ENCODE measurements at regions not wholly inside any gene's neighbourhood (a gene's known extent, or its start where the extent isn't known, plus 50 kb on each side); places are given as distances from the start of the nearest gene placed in this dataset.
A peak's percentile ranks its signal among the peaks of the same experiment; 100 is the strongest.

DNA sequence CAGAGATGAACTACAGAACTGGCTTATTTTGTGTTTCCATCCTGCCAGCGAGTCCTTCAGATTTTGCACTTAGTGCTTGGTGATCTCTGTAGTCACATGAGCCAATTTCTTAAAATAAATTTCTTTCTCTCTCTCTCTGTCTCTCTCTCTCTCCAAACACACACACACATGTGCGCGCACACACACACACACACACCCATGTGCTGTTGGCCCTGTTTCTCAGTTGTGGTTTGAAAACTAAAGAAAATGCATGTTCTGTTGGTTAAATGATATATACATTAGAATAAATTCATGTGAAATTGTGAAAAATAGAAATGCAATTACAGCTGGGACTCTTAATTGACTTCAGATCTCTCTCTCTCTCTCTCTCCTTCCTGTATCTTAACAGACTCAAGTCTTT lies 399.3 kb downstream of the FAT4 start:
- Histone ChIP-seq H3K9me3 (ENCODE audit: insufficient read depth, low read length) (no peaks in the 10 kb centered on the region), H3K9ac (ENCODE audit: insufficient read length, low read depth) (no peak overlapping the region), H3K27me3 (ENCODE audit: insufficient read depth, insufficient read length) (no peaks in the 10 kb centered on the region), H3K4me1 (ENCODE audit: insufficient read depth, insufficient read length) (no peaks in the 10 kb centered on the region), H3K36me3 (ENCODE audit: insufficient read depth, insufficient read length, low read length) (no peaks in the 10 kb centered on the region), H3K4me3 (ENCODE audit: insufficient read length, low read depth) (no peak overlapping the region)
- no peak for DNase-seq (ENCODE audit: low read depth, low spot score)
- TF ChIP-seq SUZ12 (IDR thresholded peaks at IDR 0.05; ENCODE audit: extremely low read depth, insufficient read depth, insufficient read length), result no peak

DNA sequence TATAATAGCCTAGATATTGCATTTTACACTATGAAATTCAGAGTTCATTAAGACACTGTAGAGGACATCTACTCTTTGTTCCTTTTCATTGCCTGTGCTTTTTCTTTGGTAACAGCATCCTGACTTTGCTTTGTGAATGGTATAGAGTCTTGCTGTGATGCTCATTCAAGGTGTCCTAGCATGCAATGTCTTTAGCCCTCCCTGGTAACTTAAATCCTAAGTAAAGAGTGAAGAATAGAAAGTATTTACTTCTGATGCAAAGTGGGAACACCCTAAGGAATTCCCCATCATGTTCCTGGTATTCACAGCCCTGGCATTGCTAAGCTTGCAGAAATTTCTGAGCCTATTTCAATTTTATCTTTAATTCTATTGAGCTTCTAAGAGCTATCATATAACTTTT lies 400.1 kb downstream of the FAT4 start:
- Histone ChIP-seq H3K9ac (ENCODE audit: insufficient read length, low read depth) (no peak overlapping the region), H3K4me1 (ENCODE audit: insufficient read depth, insufficient read length) (no peaks in the 10 kb centered on the region), H3K36me3 (ENCODE audit: insufficient read depth, insufficient read length, low read length) (no peaks in the 10 kb centered on the region), H3K9me3 (ENCODE audit: insufficient read depth, low read length) (no peaks in the 10 kb centered on the region), H3K27me3 (ENCODE audit: insufficient read depth, insufficient read length) (no peaks in the 10 kb centered on the region), H3K4me3 (ENCODE audit: insufficient read length, low read depth) (no peak overlapping the region)
- TF ChIP-seq ZNF274 (IDR thresholded peaks at IDR 0.05; ENCODE audit: low read depth, low read length), result no peak
- TF ChIP-seq YY1 (IDR thresholded peaks at IDR 0.05; ENCODE audit: insufficient read depth, insufficient read length), result no peak
- no peak for TF ChIP-seq SUZ12 (IDR thresholded peaks at IDR 0.05; ENCODE audit: extremely low read depth, insufficient read depth, insufficient read length)
- DNase-seq (ENCODE audit: low read depth, low spot score), result peak; percentile 43

DNA sequence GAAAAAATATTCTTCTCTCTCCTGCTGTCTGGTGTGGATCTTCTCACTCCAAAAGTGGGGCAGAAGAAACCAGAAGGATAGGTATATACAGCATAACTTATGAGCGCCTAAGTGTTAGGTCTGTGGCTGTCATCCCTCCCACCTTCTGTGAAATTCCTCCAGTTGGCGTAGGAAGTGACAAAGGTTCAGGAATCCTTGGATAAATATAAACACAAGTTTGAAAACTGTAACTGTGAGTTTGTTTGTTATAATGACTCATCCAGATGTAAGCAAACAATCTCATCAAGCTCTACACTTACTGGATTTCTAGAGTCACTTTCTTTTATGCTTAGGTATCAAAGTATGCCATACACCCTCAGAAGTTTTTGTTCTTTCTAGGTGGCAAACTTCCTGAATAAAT lies 405.2 kb downstream of the FAT4 start:
- Histone ChIP-seq H3K4me3 (ENCODE audit: insufficient read length, low read depth) (no peak overlapping the region), H3K9ac (ENCODE audit: insufficient read length, low read depth) (no peak overlapping the region), H3K36me3 (ENCODE audit: insufficient read depth, insufficient read length, low read length) (no peaks in the 10 kb centered on the region), H3K27me3 (ENCODE audit: insufficient read depth, insufficient read length) (no peaks in the 10 kb centered on the region), H3K4me1 (ENCODE audit: insufficient read depth, insufficient read length) (no peaks in the 10 kb centered on the region), H3K9me3 (ENCODE audit: insufficient read depth, low read length) (no peaks in the 10 kb centered on the region)
- no peak for DNase-seq (ENCODE audit: low read depth, low spot score)
- TF ChIP-seq ZNF274 (IDR thresholded peaks at IDR 0.05; ENCODE audit: low read depth, low read length), result no peak
- no peak for TF ChIP-seq YY1 (IDR thresholded peaks at IDR 0.05; ENCODE audit: insufficient read depth, insufficient read length)
- no peak for TF ChIP-seq SUZ12 (IDR thresholded peaks at IDR 0.05; ENCODE audit: extremely low read depth, insufficient read depth, insufficient read length)

DNA sequence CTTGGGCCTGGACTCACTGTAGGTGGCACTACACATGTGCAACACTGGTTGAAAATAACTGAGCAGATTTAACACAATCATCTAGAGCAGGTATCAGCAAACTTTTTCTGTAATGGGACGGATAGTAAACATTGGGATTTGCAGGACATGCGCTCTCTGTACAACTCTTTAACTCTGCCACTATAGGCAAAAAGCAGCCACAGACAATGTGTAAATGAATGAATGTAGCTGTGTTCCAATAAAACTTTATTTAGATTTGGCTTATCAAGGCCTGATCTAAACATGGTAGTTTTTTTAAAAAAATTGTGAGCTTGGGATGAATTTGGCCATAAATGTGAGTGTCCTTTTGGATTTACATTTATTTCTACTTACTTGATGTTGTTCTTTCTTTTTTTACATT lies 407.3 kb downstream of the FAT4 start:
- Histone ChIP-seq H3K27me3 (ENCODE audit: insufficient read depth, insufficient read length) (no peaks in the 10 kb centered on the region), H3K36me3 (ENCODE audit: insufficient read depth, insufficient read length, low read length) (no peaks in the 10 kb centered on the region), H3K4me1 (ENCODE audit: insufficient read depth, insufficient read length) (no peaks in the 10 kb centered on the region), H3K9ac (ENCODE audit: insufficient read length, low read depth) (no peak overlapping the region), H3K4me3 (ENCODE audit: insufficient read length, low read depth) (no peak overlapping the region), H3K9me3 (ENCODE audit: insufficient read depth, low read length) (no peaks in the 10 kb centered on the region)
- DNase-seq (ENCODE audit: low read depth, low spot score), result no peak
- no peak for TF ChIP-seq YY1 (IDR thresholded peaks at IDR 0.05; ENCODE audit: insufficient read depth, insufficient read length)
- TF ChIP-seq ZNF274 (IDR thresholded peaks at IDR 0.05; ENCODE audit: low read depth, low read length), result no peak
- TF ChIP-seq SUZ12 (IDR thresholded peaks at IDR 0.05; ENCODE audit: extremely low read depth, insufficient read depth, insufficient read length), result no peak

DNA sequence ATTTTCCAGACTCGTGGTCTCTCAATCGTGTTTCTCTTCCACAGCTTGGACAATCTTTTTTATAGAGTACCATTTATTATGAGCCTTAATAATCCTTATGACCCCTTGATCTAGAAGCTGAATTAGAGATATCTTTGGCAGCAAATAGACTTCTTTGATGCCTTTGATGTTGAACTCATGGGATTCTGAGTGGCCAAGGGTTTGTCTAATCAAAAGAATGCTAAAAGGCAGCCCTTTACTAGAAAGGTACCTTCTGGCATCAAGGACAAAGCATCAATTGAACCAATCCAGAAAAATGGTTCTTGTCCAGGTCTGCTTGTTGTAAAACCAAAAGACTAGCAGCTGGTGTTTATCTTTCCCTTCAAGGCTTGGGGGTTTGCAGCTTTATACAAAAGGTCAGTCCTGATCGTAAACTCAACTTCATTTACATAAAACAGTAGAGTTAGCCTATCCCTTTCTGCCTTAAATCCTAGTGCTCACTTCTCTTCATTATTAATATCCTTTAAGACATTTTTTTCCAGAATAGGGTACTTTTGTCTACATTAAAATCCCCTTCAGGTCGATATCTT lies 411.3 kb downstream of the FAT4 start:
- no peaks in the 10 kb centered on the region for H3K27me3 ChIP-seq (ENCODE audit: insufficient read depth, insufficient read length)
- no peak overlapping the region for H3K9ac ChIP-seq (ENCODE audit: insufficient read length, low read depth)
- peaks cover 3% of the 10 kb centered on the region for H3K4me1 ChIP-seq (ENCODE audit: insufficient read depth, insufficient read length)
- DNase-seq (ENCODE audit: low read depth, low spot score), result no peak
- H3K4me3 ChIP-seq (ENCODE audit: insufficient read length, low read depth), result no peak overlapping the region
- H3K9me3 ChIP-seq (ENCODE audit: insufficient read depth, low read length), result no peaks in the 10 kb centered on the region
- no peaks in the 10 kb centered on the region for H3K36me3 ChIP-seq (ENCODE audit: insufficient read depth, insufficient read length, low read length)
- TF ChIP-seq YY1 (IDR thresholded peaks at IDR 0.05; ENCODE audit: insufficient read depth, insufficient read length), result no peak
- TF ChIP-seq ZNF274 (IDR thresholded peaks at IDR 0.05; ENCODE audit: low read depth, low read length), result no peak
- TF ChIP-seq SUZ12 (IDR thresholded peaks at IDR 0.05; ENCODE audit: extremely low read depth, insufficient read depth, insufficient read length), result no peak

DNA sequence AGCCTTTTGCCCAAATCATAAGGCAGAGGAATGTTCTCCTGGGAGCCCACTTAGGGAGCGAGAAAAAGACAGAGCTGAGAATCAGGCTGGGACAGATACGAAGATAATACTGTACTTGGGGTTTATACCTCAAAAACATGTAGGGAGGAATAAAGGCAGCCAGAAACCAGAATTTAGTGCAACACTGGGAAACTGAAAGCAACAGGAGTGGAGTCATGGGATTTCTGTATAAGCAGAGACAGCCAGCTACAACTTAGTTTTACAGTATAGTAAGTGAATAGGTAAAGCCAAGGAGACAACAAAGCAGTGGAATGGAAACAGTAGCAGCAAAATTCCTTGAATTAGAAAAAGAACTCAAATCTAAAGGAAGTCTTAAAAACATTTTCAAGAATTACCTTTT lies 413.2 kb downstream of the FAT4 start:
- Histone ChIP-seq H3K9me3 (ENCODE audit: insufficient read depth, low read length) (no peaks in the 10 kb centered on the region), H3K9ac (ENCODE audit: insufficient read length, low read depth) (no peak overlapping the region), H3K4me3 (ENCODE audit: insufficient read length, low read depth) (no peak overlapping the region), H3K4me1 (ENCODE audit: insufficient read depth, insufficient read length) (peaks cover 3% of the 10 kb centered on the region), H3K36me3 (ENCODE audit: insufficient read depth, insufficient read length, low read length) (no peaks in the 10 kb centered on the region), H3K27me3 (ENCODE audit: insufficient read depth, insufficient read length) (no peaks in the 10 kb centered on the region)
- TF ChIP-seq YY1 (IDR thresholded peaks at IDR 0.05; ENCODE audit: insufficient read depth, insufficient read length) (no peak), ZNF274 (IDR thresholded peaks at IDR 0.05; ENCODE audit: low read depth, low read length) (no peak), SUZ12 (IDR thresholded peaks at IDR 0.05; ENCODE audit: extremely low read depth, insufficient read depth, insufficient read length) (no peak)
- no peak for DNase-seq (ENCODE audit: low read depth, low spot score)

DNA sequence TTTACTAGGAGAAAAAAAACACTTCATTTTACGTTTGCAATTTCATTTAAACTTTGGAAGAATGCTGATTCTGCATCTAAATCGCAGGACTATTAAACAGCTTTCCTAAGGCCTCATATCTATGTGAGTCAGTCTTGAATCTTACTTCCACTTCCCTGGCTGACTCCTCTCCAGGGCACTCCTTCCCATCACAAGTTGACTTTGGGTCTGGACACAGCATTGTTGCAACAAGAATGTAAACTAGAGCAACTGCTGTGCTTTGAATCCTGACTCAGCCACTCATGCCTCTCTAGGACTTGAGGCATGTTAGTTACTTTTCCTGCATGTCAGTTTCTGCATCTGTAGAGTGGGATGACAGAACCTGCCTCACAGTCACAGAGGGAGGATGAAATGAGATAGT lies 413.8 kb downstream of the FAT4 start:
- H3K9me3 ChIP-seq (ENCODE audit: insufficient read depth, low read length), result no peaks in the 10 kb centered on the region
- no peaks in the 10 kb centered on the region for H3K36me3 ChIP-seq (ENCODE audit: insufficient read depth, insufficient read length, low read length)
- no peak overlapping the region for H3K4me3 ChIP-seq (ENCODE audit: insufficient read length, low read depth)
- no peaks in the 10 kb centered on the region for H3K27me3 ChIP-seq (ENCODE audit: insufficient read depth, insufficient read length)
- TF ChIP-seq ZNF274 (IDR thresholded peaks at IDR 0.05; ENCODE audit: low read depth, low read length) (no peak), SUZ12 (IDR thresholded peaks at IDR 0.05; ENCODE audit: extremely low read depth, insufficient read depth, insufficient read length) (no peak), YY1 (IDR thresholded peaks at IDR 0.05; ENCODE audit: insufficient read depth, insufficient read length) (no peak)
- DNase-seq (ENCODE audit: low read depth, low spot score), result no peak
- no peak overlapping the region for H3K9ac ChIP-seq (ENCODE audit: insufficient read length, low read depth)
- peaks cover 3% of the 10 kb centered on the region for H3K4me1 ChIP-seq (ENCODE audit: insufficient read depth, insufficient read length)

DNA sequence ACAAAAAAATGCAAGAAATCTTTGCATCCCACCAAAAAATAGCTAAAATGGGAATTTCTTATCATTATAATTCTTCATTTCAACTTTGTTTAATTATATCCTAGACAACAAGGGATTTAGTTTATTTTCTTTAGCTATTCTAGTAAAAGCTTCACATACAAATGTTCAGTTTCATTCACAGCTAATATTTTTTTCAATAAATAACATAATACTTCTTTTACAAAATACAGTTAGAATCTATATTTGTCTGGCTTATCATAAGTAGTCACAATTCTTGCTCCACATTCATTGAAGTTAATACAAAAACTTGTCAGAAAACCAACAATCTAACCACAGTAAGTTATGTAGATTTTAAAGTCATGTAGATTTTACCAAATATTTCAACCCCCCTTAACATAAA lies 414.4 kb downstream of the FAT4 start:
- Histone ChIP-seq H3K27me3 (ENCODE audit: insufficient read depth, insufficient read length) (no peaks in the 10 kb centered on the region), H3K4me1 (ENCODE audit: insufficient read depth, insufficient read length) (peaks cover 3% of the 10 kb centered on the region), H3K36me3 (ENCODE audit: insufficient read depth, insufficient read length, low read length) (no peaks in the 10 kb centered on the region), H3K9ac (ENCODE audit: insufficient read length, low read depth) (no peak overlapping the region), H3K4me3 (ENCODE audit: insufficient read length, low read depth) (no peak overlapping the region), H3K9me3 (ENCODE audit: insufficient read depth, low read length) (no peaks in the 10 kb centered on the region)
- TF ChIP-seq SUZ12 (IDR thresholded peaks at IDR 0.05; ENCODE audit: extremely low read depth, insufficient read depth, insufficient read length), result no peak
- no peak for TF ChIP-seq ZNF274 (IDR thresholded peaks at IDR 0.05; ENCODE audit: low read depth, low read length)
- TF ChIP-seq YY1 (IDR thresholded peaks at IDR 0.05; ENCODE audit: insufficient read depth, insufficient read length), result no peak
- no peak for DNase-seq (ENCODE audit: low read depth, low spot score)
